GM18505 (cell line): ENCODE measurements at regions not wholly inside any gene's neighbourhood (a gene's known extent, or its start where the extent isn't known, plus 50 kb on each side); places are given as distances from the start of the nearest gene placed in this dataset.

Experiments used
- ATAC-seq: cut with Tn5 transposase; IDR thresholded peaks from one replicate; pipeline ENCODE4 v1.9.1; 2021; ENCODE audit not compliant: unreplicated experiment
- POLR2A ChIP-seq: IDR thresholded peaks from 4 replicates; pipeline ENCODE4 v1.6.1; 2011; ENCODE audit warnings: borderline replicate concordance; ENCODE audit not compliant: insufficient read depth, insufficient read length; ENCODE audit errors: extremely low read depth

DNA sequence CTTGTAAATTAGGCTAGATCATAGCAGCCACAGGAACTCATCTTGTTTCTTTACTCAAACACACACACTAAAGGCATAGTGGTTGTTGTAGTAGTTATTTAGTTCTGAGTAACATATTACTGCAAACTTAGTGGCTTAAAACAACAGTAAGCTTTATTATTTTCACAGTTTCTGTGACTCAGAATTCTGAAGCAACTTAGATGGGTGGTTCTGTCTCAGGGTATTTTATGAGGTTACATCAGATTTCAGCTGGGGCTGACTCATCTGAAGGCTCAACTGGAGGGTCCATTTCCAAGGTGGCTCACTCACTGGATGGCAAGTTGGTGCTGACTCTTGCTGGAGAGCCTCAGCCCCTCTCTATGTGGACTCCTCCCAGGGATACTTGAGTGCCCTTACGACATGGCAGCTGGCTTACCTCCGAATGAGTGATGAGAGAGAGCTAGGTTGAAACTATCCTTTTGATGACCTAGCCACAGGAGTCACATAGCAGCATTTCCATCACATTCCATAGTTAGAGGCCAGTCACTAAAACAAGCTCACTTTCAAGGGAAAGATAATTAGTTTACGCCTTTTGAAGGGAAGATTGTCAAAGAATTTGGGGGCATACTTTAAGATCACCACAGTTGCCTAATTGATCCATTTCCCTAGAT lies 101.0 kb upstream of the PRNP start:
- TF ChIP-seq POLR2A: no peak
- no peak for ATAC-seq

DNA sequence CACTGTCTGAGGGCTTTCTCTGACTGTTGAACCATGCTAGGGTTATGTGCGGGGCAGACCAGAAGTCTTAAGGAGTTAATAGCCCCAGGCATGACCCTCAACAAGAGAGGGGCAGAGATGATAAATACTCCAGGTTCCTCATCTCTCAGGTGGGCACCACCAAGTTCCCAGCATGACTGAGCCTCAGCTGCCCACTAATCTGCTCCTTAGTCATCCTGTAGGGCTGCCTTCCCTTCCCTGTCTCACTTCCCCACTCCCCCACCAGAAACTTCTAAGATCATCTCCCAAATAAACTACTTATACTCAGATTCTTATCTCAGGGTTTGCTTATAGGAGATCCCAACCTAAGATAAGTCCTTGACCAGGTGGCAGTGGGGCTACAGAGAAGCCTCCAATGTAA lies 101.7 kb upstream of the PRNP start:
- ATAC-seq: no peak
- TF ChIP-seq POLR2A: no peak

DNA sequence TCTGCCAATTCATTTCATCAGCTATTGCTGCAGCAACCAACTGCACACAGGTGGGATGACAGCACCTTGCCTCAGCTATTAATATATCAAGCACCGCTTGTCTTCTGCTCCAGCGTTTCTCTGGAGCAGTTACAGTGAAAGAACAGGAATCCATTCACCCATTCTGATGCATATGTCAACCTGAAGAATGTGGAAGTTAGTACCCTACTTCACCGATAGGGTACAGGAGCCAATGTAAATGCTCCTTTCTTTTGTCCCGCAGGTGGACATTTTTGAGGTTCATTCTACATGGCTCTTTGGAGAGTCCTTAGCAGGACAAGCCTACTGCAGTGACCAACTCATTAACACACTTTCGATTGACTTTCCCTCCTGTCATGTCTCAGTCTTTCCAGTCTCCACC lies 104.4 kb upstream of the PRNP start:
- ATAC-seq: no peak
- TF ChIP-seq POLR2A: no peak

- TF ChIP-seq POLR2A: no peak
- no peak for ATAC-seq
Measured at GRCh38 chr20:4578375-4578774, 107.9 kb upstream of the PRNP start.

- no peak for ATAC-seq
- no peak for TF ChIP-seq POLR2A
Measured at GRCh38 chr20:4574356-4574690, 111.9 kb upstream of the PRNP start.

DNA sequence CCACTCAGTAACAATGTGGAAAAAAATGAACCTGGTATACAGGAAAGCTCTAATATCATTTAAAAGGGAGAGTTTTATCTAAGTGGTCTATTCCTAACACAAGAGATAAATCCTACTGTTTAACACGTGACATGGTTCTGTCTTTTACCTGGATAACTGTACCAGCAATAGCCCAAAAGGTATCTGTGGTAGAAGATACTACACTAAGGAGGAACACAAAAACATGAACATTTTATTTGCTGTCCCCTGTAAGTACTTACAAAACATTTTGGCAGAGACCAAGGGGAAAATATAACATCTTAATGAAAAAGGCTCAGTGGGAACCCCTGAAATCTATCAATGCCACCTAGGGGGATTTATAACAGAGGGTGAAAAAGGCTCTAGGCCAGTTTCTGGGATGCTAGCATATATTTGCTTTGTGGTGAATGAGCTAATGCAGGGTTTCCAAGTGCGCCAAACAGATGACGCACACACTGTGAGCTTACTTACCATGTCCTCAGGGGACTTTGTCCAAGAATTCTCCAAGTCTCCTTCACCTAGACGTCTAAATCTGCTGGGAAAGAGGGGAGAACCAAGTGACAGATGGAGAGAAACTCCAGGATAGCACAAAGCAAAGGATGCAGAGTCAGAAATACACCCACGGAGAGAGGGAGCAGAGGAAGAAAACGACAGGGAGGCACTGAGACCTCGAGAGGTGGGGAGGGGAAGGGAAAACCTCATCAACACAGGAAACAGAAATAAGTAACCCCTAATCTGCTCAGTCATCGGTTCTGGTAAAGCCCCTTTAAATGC lies 112.5 kb upstream of the PRNP start:
- TF ChIP-seq POLR2A: no peak
- ATAC-seq: no peak

DNA sequence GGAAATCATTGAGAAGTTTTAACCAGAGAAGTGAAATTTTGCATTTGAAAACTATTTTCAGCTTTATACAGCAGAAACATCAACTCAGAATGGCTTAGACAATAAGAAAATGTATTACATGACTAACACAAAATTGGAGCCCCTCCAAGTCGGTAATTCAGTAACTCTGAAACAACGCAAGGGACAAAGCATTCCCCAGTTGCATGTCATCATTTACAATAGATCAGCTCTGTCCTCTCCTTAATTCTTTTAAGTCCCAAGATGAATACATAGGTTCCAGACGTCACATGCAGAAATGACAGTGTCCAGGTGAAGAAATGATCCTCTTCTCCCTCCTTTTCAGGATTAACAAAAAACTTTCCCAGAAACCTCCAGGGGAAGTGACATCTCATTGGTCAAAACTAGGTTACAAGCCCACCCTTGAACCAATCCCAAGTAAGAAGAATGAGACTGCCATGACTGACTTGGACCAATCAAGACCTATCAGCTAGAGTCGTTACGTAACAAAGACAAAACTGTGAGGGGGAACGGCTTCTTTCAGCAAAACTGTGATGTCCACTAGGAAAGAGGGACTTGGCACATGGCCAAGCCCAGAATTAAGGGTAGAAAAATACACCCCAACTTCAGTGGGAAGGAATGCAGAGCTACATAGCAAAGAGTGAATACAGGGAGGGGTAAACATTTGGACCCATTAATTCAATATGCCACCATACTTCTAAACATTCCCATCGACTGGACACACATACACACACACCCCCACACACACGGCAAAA lies 114.3 kb upstream of the PRNP start:
- no peak for TF ChIP-seq POLR2A
- no peak for ATAC-seq

GRCh38 chr20:4569865-4570264 lies 116.4 kb upstream of the PRNP start:
- TF ChIP-seq POLR2A: no peak
- no peak for ATAC-seq

DNA sequence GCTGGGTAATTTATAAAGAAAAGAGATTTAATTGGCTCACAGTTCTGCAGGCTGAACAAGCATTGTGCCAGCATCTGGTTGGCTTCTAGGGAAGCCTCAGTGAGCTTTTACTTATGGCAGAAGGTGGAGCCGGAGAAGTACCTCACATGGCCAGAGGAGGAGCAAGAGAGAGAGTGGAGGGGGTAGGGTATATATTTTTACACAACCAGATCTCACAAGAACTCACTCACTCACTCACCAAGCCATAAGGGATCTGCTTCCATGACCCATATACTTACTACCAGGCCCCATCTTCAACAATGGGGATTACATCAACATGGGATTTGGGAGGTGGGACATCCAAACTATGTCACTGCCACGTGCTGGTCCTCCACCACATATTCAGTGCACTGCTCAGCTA lies 117.2 kb upstream of the PRNP start:
- ATAC-seq: no peak
- TF ChIP-seq POLR2A: no peak

DNA sequence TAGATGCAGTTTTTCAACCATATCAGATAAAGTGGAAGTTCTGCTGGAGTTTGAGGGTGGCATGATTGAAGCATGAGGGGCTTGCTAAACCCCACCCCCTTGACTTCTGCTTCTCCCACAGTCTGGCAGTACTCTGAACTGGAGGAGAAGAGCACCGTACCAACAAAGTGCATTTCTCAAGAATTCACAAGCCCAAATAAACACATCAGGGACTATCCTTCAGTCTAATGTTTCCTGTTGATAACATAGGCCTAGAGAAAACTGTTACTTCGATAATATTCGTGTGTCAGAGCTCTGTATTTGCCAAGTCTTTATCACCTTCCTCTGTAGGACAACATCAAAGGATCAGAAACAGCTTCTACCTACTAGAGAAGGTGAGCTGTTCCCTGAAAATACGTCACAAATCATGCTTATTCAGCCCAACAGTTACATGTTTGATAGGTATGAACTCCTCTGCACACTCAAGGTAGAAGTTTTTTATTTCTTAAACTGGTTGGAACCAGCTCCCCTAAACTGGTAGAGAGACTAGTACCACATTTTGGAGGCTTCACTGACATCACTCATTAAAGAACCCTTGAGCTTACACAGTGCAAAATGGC lies 117.8 kb upstream of the PRNP start:
- no peak for TF ChIP-seq POLR2A
- no peak for ATAC-seq

GRCh38 chr20:4567170-4567569 lies 119.1 kb upstream of the PRNP start:
- no peak for TF ChIP-seq POLR2A
- ATAC-seq: no peak

DNA sequence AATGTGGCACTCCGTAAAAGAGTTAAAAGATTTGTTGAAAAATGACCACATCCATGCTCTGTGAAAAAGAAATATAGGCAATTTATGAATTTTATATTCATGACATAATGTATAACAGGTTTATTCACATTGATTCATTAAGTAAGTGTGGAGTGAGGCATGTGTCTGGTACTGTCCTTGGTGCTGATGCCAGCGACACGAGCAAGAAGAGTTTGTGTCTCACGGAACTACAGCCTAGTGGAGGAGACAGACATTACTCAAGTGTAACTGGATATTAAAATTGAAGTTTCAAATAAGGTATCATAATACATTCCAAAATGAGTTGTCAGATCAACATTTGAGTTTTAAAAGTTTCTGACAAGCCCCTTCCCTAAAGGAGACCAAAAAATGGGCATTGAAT lies 122.7 kb upstream of the PRNP start:
- ATAC-seq: no peak
- TF ChIP-seq POLR2A: no peak

GRCh38 chr20:4563031-4563430 lies 123.2 kb upstream of the PRNP start:
- no peak for TF ChIP-seq POLR2A
- no peak for ATAC-seq
